ENCODE measurements at regions not wholly inside any gene's neighbourhood (a gene's known extent, or its start where the extent isn't known, plus 50 kb on each side); places are given as distances from the start of the nearest gene placed in this dataset.

DNA sequence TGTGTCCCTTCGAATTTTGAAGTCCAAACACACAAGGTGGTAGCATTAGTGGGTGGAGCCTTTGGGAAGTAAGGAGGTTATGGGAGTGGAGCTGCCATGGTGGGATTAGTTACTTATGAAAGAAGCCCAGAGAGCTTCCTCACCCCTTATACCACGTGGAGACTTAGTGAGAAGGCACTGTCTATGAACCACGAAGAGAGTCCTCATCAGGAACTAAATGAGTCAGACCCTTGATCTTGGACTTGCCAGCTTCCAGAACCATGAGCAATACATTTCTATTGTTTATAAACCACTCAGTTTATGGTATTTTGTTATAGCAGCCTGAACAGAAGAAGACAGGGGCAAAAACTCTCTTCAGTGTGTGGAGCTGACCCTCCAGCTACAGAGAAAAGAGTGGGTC is 259.3 kb upstream of the AJAP1 start:
- no peak for FAIRE-seq

- no peak for FAIRE-seq
Measured at GRCh38 chr1:4395676-4396075, 258.7 kb upstream of the AJAP1 start.

DNA sequence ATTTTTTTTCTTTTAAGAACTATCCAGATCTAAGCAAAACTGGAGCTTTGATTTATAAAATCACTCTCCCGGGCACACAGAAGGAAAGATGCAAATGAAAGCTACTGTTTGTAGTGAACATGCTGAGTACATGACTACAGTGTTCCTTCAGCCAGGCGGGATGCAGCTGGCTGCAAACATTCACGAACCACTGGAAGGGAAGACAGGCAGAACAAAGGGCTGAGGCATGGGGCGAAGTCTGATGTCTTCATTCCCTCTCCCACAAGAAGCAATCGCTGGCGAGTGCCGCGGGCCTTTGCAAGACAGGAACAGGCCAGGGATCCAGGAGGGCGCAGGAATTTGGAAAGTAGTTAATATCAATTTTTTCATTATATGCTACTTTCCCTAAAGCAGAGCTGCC is 257.9 kb upstream of the AJAP1 start:
- no peak for FAIRE-seq

GRCh38 chr1:4397196-4397595 is 257.2 kb upstream of the AJAP1 start:
- no peak for FAIRE-seq

GRCh38 chr1:4402032-4402431 is 252.4 kb upstream of the AJAP1 start:
- FAIRE-seq = no peak

GRCh38 chr1:4404854-4405590 is 249.4 kb upstream of the AJAP1 start:
- FAIRE-seq = no peak

DNA sequence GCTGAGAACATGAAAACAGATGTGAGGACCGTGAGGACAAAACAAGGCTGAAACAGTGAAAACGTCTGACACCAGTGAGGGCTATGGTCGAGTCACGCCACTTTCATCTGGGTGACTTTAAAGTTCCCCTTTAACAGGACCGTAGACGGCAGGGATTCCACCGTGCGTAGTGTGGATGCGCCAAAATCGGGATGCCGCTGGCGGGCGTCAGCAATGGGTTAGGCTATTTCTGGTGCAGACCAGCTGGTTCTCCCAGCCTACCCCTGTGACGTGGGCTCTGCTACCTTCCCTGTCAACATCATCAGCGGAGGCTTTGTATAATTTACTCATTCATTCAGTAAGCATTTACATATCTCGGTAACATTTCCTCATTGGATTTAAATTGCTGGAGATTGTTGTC is 246.6 kb upstream of the AJAP1 start:
- no peak for FAIRE-seq

GRCh38 chr1:4408380-4408779 is 246.0 kb upstream of the AJAP1 start:
- no peak for FAIRE-seq

- FAIRE-seq = no peak
Measured at GRCh38 chr1:4411862-4412261, 242.5 kb upstream of the AJAP1 start.

- no peak for FAIRE-seq
Measured at GRCh38 chr1:4415476-4415875, 238.9 kb upstream of the AJAP1 start.

- no peak for FAIRE-seq
Measured at GRCh38 chr1:4416189-4416588, 238.2 kb upstream of the AJAP1 start.

DNA sequence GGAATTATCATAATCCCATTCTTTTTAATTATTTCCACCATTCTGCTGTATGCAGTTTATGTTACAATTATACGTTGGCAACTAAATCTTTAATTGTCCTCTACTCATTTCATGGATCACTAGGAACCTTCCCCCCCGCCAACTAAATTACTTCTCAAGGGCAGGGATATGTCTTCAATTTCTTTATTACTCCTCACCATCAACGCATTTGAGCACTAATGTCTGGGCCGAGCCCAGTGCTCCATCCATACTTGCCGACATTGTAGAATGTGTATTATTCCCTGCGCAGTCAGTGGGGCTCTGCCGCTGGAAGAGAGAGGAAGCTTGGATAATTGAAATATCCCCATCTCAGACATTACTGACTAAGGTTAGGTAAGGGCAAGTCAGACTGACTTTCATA is 236.4 kb upstream of the AJAP1 start:
- FAIRE-seq = no peak

DNA sequence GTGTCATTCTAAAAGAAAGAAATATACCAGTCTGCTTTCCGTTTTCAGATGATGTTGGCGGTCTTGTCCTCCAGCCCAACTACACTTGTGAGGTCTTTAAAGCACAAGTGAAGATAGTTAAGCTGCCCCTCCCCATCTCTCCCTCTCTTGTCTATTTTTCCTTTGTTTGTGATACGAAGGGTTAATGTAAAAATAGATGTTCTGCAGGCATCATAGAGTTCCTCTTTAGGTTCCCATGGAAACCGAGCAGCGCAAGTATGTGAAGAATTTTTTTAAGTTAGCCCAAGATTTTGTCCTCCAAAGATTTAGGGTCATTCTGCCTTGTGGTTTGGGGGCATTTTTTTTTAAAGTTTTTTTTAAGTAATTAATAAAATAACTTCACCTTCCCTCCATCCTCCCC is 232.4 kb upstream of the AJAP1 start:
- no peak for FAIRE-seq

DNA sequence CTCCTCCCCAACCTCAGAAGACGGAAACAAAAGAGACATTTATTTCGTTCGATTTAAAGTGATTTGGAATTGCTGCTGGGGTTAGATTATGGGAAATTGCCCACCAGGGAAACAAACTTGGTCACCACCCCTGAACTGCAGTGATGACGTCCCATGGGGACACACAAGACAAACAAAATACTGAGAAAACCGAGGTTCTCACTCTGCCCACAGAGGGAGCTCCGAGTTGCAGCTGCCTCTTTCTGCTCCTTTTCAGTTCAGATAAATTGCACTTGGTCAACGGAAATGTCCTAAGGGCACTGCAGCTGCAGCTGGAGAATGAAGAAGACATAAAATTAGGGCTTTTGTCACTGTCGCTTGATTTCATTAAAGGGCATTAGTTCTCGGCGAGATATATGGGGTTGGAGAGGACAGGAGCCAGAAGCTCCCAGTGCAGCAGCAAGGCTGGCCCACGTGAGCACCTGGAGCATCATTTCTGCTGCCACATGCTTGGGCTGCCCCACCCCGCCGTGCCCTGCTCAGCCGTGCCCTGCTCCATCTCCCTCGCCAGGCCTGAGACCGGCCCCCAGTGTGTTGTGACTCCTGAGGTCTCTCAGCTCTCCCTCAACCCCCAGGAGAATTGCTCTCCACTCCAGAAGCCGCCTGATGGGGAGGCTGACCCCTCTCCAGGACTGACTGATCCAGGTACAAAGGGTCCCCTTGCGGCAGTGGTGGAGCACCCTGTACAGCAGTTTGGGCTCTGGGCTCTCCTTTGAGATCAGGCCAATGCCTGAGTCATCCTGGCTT is 231.7 kb upstream of the AJAP1 start:
- FAIRE-seq = no peak

DNA sequence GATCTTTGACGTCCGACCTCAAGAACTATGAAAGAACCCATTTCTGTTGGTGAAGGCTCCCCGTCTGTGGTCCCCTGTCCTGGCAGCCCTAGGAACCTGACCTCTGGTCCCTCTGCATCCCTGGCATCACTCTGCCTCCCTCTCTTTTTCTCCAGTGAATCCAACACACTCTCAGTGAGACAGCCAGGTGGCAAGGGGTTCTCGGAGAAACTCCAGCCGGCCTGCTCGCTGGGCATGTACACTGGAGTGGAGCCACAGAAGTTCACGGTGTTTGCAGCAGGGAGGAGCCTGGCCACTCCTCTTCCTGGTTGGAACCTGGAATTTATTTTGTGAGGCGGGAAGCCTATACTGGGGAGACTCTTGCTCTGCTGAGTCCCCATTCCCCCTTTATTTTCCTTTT is 230.2 kb upstream of the AJAP1 start:
- no peak for FAIRE-seq

DNA sequence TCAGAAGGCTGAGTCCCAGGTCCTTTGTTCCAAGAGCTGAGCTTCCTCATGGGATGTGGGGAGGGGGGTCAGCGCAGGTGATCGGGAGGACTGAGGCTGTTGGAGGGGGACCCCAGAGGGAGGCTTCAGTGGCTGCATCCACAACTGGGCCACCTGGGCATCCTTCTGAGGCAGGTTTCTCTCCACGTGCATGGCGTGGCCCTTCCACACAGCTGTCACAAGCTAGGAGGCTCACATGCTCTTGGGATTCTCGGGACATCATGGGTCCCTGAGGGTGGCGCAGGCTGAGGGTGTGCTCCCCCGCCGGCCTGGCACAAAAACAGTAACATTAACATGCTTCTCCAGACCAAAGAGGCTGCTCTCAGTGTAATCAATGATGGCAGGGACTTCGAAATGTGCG is 229.6 kb upstream of the AJAP1 start:
- FAIRE-seq = no peak

DNA sequence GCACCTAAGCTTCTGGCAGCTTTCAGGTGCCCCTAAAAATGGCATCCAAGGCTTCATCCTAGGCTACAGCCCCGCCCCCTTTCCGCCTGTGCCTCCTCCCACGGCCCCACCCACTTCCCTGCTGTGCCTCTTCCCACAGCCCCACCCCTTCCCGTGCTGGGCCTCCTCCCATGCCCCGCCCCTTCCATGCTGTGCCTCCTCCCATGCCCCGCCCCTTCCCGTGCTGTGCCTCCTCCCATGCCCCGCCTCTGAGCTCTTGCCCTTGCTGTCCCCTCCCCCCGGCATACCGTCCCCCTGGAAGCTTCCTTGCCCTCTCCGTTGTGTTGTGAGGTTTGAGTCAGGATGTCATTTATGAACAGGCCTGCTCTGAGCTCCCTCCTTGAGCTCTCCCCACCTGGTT is 228.5 kb upstream of the AJAP1 start:
- FAIRE-seq = no peak

DNA sequence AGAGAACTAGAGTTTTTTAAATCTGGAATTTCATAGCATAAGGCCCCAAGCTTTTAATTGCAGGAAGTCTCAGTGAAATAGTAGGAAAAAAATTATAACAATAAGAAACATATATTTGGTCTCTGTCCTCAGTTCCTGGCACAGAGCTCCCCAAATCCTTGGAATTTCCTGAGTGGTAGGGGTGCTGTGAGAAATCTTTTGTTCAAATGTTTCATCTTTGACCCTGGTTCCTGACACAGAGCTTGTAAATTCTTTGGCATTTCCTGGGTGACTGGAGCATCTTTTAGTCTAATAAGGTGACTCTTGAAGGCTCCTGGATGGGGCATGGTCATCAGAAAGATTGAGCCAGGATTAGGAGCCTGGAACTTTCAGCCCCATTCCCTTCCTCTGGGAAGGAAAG is 225.7 kb upstream of the AJAP1 start:
- no peak for FAIRE-seq

DNA sequence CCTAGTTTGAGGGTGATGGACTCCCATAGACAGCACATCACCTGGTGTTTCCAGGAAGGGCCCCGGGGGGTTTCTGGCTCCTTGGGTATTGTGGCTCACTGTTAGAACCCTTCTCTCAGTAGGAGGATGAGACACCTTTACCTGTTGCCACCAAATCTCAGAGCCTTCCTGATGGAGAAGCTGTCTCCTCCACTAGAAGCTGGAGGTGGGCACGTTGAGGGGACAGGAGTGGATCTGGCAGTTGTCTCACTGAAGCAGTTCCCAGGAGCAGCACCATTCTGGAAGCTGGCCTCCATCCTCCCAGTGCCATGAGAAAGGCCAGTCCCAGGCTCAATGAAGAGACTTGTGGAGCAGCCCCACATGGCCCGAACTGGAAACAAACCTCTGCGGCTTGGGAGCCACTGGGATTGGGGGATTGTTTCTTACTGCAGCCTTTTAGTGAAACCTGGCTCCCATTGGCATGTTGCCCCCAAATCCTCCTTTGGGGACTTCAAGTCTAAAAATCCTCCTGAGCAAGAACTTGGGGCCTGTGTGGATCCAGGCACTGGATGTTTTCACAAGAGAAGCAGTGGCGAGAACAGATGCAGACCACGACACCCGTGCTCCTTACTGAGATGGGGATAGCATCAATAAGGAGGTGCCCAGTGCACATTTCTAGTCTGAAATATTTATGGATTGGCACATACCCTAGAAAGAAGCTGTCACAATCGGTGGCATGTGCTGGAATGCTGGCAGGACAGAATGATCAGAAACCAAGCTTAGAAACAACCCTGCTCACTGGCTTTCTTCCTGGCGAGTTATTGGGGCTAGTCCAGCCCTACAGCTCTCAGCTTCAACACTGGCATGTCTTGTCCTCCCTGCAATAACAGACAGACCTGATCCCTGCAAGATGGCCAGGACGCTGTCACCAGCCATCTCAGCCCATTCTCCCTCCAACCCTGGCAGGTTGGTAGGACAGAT is 223.7 kb upstream of the AJAP1 start:
- FAIRE-seq = no peak

DNA sequence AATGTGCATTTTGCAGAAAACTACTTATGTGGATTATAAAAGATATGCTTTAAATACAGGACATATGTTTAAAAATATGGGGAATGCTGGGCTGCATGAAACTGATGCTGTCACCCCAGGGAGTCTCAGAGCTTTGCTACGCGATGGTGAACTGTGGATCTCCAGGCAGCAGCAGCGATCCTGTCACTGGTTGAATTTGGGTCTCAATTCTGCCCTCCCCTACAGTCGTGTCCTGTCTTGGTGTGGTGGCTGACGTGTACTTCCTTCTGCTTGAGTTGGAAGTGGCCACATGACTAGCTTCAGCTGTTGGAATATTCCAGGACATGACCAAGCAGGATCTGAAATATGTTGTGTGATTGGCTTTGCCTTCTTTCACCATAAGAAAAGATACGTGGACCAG is 222.9 kb upstream of the AJAP1 start:
- no peak for FAIRE-seq

- no peak for FAIRE-seq
Measured at GRCh38 chr1:4433075-4433474, 221.3 kb upstream of the AJAP1 start.

DNA sequence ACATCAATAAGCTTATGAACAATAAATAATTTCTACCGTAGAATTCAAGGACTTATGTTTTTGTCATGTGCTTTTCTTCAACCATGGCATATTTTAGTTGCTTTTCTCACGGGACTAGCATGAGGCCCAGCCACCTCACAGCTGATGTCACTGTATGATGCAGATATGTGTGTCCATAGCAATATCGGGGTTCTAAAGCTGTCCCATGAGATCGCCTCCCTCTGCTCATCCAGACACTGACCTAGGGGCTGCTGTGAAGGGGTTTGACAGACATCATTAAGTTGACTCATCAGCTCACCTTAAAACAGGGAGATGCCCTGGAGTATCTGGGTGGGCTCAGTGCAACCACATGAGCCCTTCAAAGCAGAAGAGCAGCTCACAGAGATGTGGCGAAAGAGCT is 210.3 kb upstream of the AJAP1 start:
- no peak for FAIRE-seq

DNA sequence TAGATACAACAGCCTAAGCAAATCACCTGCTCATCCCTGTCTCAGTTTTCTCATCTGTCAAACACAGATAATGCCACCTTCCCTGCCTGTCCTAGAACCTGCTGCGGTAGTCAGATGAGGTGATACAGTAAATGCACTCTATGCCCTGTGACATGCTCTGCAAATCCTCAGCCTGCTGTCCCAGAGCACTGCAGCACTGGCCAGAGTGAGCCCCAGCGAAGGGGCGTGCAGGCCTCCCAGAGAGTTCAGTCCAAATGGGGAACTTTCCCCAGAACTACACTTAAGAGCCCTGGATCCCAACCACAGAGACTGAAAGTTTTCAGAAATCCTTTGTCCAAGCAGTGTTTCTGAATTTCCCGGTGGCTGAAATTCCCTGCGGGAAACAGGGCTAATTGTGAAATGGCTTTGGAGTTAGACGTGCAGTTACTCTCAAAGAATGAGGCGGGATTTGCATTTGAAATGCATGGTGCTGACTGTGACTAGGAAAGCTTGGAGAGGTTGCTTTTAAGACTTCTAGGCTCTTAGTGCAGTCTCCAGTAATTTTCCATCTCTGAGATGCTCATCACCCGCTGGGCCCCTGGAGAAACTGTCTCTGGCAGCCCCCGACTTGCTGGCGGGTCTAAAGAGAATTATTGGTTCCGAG is 206.5 kb upstream of the AJAP1 start:
- FAIRE-seq = no peak
